ENCODE measurements at regions not wholly inside any gene's neighbourhood (a gene's known extent, or its start where the extent isn't known, plus 50 kb on each side); places are given as distances from the start of the nearest gene placed in this dataset.

DNA sequence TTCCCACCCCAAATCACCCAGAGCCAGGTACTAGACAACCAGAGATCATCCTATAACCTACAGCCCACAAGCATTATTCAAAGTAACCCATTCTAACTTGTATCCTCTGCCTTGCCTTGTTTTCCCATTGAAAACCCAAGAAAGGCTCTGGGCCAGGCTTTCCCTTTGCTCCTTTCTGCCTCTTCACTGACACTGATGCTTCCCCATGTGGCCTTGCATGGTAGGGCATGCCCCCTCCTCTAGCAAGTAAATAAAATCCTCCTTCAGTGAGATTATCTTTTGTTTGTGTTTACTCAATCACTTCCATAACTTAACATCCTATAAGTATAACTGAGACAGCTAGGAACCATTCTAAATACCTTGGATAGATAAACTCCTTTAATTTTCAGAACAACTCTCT lies 65.6 kb upstream of the FAR1 start:
- TF ChIP-seq PAX8 (IDR thresholded peaks at IDR 0.05) (no peak), CTCF (IDR thresholded peaks at IDR 0.05 in 2 of 3, conservative IDR thresholded peaks at IDR 0.05 in 1 of 3; ENCODE audit: control insufficient read depth in 2 of 3, extremely low read depth in 1 of 3, insufficient read depth in 1 of 3, low read depth in 3 of 3, low read length in 3 of 3) (no peak), FOS (IDR thresholded peaks at IDR 0.05; ENCODE audit: borderline replicate concordance, extremely low read depth, insufficient read length) (no peak), ZSCAN29 (IDR thresholded peaks at IDR 0.05) (no peak), HDAC2 (IDR thresholded peaks at IDR 0.05) (no peak), POLR2AphosphoS5 (IDR thresholded peaks at IDR 0.05; ENCODE audit: low read length) (no peak), KDM1A (IDR thresholded peaks at IDR 0.05; ENCODE audit: borderline replicate concordance) (no peak), SRF (IDR thresholded peaks at IDR 0.05; ENCODE audit: low read depth in 2 of 2, low read length in 2 of 2) (no peak)
- TF ChIP-seq, protein P1, sequence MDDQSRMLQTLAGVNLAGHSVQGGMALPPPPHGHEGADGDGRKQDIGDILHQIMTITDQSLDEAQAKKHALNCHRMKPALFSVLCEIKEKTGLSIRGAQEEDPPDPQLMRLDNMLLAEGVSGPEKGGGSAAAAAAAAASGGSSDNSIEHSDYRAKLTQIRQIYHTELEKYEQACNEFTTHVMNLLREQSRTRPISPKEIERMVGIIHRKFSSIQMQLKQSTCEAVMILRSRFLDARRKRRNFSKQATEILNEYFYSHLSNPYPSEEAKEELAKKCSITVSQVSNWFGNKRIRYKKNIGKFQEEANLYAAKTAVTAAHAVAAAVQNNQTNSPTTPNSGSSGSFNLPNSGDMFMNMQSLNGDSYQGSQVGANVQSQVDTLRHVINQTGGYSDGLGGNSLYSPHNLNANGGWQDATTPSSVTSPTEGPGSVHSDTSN (IDR thresholded peaks at IDR 0.05; ENCODE audit: insufficient replicate concordance, low read depth, low read length): no peak
- TF ChIP-seq, protein P2, sequence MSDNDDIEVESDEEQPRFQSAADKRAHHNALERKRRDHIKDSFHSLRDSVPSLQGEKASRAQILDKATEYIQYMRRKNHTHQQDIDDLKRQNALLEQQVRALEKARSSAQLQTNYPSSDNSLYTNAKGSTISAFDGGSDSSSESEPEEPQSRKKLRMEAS (IDR thresholded peaks at IDR 0.05; ENCODE audit: low read depth, low read length): no peak
